ENCODE measurements at regions not wholly inside any gene's neighbourhood (a gene's known extent, or its start where the extent isn't known, plus 50 kb on each side); places are given as distances from the start of the nearest gene placed in this dataset.

DNA sequence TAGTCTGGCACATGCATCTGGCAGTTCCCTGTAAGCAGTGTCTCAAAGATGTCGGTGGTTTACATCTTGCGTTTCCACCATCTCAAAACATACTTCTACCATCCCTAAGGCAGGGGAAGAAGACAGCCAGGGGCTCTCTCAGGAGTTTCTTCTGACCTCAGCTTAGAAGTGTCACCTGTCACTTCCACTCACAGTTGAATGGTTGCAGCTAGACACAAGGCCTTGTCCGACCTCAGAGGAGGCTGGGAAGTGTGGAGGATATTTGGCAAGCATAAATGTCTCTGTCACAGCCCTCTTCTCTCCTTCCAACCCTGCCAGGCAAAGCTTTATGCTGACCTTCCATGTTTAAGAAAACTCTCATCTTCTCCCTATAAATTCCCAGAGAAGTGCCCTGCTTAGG, 193.3 kb downstream of the HERPUD2 start:
- no peak for DNase-seq (ENCODE audit: low read depth in 2 of 2)

DNA sequence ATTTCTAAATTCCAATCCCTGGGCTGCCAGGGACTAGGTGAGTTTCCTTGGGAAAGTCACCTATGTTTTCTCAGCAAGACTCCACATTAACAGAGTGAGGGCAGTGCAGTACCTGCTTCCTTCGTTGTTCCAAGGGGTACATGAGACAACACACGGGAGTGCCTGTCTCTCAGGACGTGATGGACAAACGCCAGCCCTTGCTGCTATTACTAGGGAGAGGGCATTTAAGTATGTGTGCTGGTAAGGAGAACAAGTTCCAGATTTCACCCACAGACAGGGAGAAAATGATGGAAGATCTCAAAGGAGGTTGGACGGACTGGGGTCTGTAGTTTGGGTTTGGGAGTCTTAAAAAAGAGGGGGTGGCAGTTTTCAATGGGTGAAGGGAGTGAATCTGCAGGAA, 195.7 kb downstream of the HERPUD2 start:
- no peak for DNase-seq (ENCODE audit: low read depth in 2 of 2)

DNA sequence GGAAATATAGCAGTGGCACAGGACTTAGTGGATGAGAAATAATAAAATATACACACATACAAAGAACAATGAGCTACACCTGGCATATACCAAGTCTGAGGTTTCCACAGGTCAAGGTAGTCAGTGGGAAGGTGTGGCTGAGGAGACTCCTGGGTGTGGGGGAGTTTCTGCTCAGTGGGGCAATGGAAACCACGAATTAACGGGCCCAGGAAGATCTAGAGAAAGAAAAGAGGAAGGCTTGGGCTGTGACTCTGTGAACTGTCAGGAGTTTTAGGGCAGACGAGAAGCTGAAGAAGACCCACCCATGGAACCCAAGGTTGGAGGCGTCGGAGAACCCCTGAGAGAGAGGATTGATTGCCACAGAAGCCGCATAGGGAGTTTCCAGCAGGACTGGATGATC, 196.5 kb downstream of the HERPUD2 start:
- no peak for DNase-seq (ENCODE audit: low read depth in 2 of 2)

DNA sequence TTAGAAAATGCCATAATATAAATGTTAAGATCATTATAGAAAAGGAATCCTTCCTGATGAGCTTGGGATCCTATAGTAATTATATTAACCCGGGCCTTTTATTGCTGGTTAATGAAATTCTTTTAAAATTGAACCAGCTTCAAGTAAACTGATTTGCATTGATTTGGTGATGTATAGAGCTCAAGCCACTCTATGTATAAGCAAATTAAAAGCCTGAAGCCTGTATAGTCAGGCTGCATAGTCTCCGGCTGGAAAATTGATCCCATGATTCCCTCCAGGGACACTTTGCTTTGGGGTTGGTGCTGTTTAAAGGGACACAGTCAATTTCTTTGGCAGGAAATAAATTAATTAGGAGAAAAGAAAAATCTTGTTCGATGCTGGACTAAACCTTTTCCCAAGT, 199.1 kb downstream of the HERPUD2 start:
- no peak for DNase-seq (ENCODE audit: low read depth in 2 of 2)

DNA sequence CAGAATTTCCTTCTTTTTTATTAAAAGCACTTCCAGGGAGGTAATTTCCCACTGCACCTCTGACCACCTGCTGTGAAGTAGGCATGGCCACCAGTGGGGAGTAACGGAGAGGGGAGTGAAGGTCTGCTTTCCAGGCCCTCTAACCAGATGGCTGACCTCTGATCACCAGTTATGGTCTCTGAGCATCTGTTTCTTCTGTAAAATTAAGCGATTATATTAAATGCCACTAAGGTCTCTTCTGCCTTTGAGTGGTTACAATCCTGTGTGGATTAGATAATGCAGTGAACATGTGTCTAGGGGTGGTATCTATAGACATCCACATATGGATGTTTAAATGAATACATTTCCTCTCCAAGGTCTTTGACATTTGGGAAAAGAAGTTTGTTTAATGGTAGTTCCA, 199.6 kb downstream of the HERPUD2 start:
- no peak for DNase-seq (ENCODE audit: low read depth in 2 of 2)

DNA sequence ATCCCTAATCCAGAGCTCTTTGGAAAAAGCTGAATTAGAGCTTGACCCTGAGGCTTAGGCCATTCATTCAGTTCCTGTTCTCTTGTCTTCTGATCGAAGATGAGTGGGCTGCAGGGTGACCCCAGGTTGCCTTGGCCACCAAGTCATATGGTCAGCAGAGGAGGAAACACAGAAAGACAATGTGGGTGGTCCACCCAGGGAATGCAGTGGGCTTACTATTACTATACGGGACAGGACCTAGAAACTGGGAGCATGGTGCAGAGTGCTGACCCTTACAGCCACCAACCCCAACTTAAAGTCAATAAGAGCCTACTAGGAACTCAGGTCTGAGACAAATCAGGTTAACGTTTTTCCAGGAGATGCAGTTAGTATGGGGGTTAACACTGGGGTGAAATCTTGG, 200.5 kb downstream of the HERPUD2 start:
- no peak for DNase-seq (ENCODE audit: low read depth in 2 of 2)

DNA sequence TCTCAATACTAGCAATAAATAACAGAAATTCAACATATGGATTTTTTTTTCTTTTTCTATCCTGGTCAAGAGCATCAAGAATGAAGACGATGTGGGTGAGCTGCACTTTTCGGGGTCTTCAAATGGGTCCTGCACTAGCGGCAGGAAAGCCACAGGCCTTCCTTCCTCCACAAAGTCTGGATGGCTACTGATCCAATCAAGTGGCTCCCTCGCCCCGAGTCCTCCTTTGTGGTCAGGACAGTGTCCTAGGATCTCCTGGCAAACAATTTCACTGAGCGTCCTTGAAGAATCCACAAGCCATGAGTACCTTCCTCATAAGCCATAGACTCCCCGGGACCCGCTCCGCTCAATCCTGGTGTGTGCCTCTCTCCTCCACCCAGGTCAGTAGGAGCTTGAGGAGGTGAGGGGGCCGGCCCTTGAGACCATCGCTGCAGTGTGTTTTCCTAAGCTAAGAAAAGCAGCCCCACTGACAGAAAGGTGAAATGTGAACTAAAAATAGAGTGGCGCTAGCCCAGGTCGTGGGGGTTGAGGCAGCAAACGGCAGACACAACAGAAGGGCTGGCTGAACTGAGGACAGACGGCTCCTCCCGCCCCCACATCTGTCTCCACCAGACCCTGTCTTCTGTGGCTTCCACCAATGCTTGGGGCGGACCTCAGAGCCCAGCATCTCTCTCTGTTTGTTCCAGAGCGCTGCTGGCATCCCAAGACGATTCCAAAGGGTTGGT, 202.3 kb downstream of the HERPUD2 start:
- no peak for DNase-seq (ENCODE audit: low read depth in 2 of 2)

DNA sequence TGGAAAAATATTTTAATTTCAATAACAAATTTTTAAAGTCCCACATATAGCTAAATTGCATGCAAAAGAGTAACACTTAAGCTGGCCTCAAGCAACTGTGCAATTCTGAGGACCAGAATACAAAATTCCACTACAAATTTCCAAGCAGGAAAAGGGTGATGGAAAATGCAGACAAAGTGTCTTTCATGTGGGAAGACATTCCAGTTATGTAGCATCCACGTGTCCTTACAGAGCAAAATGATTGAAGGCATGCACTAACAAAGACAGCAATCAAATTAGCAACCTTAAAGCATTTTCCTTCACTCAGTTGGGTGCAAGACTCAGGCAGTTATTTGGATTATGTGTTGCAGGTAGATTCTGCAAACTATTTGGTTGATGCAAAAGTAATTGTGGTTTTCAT, 203.7 kb downstream of the HERPUD2 start:
- no peak for DNase-seq (ENCODE audit: low read depth in 2 of 2)

DNA sequence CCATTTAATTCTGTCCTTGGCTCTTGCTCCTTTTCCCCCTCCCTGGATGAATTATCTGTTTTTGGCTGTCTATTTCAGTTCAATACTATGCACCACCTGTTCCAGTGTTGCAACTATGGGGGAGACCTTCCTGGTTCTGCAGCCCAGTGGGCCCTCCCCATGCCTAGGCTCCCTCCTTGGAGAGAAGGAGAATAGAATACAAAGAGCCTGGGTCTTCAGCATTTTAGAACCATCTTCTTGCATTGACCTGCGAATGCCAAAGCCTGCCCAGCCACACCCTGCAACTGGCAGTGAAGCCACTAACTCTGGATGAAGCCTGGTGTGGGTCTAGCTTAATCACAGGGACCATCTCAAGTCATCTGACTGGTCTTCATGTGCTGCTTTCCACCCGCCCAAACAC, 207.1 kb downstream of the HERPUD2 start:
- no peak for DNase-seq (ENCODE audit: low read depth in 2 of 2)

DNA sequence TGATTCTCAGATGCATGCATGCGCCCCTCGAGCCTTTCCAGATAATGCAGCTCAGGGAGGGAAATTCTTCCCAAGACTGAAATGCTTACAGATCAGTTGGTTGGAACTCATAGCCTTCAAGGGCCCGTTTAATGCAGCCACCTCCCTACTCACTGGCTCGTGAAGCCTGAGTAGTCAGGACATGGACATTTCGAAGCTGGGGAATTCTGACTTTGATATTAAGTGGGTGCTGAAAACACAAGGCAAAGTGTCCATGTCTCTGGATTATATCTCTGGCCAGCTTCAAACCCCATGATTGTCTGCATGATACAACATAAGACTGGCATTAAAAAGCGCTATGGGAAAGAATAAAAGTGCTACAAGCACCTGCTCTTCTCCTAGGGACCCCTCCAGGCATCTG, 207.5 kb downstream of the HERPUD2 start:
- no peak for DNase-seq (ENCODE audit: low read depth in 2 of 2)

DNA sequence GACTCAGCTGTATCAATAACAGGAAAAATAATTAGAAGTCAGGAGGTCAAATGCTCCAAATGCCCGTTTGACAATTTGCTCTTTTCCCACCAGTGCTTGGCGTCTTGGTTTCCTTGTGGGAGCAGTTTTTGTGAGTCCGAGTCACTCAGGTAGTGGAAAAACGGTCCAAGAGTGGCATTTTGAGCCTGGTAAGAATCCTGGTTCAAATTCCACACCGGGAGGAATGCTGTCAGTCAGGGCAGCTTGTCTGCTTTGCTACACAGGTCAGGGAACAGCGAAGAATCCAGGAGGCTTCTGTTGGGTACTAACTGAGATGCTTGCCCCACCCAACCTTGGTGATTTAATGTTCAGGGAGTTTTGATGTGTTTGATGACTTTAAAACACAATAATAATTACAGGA, 209.5 kb downstream of the HERPUD2 start:
- no peak for DNase-seq (ENCODE audit: low read depth in 2 of 2)

DNA sequence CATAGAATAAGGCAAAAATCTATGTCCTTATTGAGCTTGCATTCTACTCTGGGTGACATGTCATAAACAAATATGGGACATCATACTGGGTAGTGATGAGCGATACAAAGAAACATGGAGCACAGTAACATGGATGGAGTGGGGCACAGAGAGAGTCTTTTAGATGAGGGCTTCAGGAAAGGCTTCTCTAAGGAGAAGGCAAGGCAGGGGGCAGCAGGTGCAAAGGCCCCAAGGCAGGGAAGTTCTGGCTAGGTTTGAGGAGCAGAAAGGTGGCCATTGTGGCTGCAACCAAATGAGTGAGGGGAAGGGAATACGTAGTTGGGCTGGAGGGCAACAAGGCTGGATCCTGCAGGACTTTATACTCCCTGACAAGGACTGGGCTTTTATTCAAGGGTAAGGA, 211.4 kb downstream of the HERPUD2 start:
- no peak for DNase-seq (ENCODE audit: low read depth in 2 of 2)

DNA sequence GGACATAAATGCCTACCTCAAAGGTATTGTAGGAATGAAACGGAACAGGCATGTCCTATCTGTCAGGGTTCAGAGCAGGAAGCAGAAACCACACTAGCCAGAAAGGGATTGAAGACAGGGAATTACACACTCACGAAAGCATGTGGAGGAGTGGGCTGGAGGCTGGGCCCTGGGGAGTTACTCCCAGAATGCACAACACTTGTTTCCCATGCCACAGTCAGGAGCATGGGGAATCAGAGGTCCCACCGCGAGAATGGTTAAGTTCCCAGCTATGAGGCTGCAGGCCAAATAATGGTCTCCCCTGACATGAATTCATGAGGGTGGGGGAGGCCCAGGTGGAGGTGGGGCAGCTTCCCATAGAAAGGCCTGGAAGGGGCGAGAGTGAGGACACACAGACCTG, 212.7 kb downstream of the HERPUD2 start:
- DNase-seq (ENCODE audit: low read depth in 2 of 2), result no peak

DNA sequence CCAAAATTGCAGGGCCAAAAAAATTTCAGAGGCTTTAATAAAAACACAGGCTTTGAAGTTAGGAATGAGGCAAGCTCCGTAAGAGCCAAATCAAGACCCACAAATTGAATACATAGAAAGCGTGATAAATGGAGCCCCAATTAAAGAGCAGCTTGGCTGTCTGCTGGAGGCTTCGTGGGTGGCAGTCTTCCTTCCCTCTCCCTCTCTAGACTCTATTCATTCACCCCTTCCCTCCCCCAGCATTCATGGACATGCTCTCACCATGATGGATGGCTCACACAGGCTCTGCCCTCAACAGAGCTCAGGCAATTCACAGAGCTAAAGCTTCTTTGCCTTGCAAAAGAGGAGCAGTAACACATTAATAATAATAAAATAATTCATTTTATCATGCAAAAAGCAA, 214.1 kb downstream of the HERPUD2 start:
- DNase-seq (ENCODE audit: low read depth in 2 of 2), result no peak

DNA sequence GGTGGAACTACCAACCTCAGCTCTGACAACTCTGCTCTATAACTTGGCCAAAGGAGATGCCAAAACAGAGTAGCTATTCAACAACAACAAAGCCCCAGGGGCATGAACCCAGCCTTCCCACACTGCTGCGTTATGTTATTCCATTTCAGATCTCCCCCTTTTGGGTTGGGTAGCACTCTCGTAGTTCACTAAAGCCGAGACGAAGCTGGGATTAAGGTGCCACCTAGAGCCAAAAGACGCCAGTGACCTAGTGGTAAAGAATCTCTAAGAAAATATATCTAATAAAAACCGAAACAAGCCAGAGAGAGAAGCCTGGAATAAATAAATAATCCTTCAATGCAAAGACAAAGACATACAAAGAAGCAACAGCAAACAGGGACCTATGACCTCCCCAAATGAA, 217.3 kb downstream of the HERPUD2 start:
- no peak for DNase-seq (ENCODE audit: low read depth in 2 of 2)

DNA sequence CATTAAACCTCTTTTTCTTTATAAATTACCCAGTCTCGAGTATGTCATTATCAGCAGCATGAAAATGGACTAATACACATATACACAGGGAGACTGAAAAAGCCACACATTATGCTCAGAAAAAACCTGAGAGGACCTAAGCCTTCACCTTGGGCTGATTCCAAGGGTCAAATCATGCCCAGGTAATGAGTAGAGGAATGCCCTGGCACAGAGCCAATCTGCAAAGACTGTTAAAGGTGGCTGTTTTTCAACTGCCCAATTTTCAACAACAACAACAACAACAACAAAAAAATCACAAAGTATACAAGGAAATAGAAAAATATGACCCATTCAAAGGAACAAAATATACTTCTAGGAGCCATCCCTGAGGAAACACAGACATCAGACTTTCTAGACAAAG, 220.2 kb upstream of the TBX20 start:
- no peak for DNase-seq (ENCODE audit: low read depth in 2 of 2)

DNA sequence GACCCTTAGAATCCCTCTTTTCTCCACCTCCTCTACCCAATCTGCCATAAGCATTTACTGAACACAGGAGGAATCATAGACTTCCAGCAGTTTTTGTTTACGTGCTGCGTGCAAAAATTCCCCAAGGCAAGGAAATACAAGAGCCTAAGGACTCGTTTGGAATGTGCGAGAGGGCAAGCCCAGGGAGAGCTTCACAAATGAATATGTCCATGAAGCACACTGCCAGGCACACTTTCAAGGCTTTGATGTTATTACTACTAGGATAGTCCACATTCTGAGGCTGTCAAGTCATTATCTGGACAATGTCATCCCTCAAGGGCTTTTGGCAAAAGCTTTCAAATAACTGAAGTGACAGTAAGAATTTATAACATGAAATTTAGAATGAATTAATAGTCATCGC, 214.7 kb upstream of the TBX20 start:
- DNase-seq (ENCODE audit: low read depth in 2 of 2), result no peak

DNA sequence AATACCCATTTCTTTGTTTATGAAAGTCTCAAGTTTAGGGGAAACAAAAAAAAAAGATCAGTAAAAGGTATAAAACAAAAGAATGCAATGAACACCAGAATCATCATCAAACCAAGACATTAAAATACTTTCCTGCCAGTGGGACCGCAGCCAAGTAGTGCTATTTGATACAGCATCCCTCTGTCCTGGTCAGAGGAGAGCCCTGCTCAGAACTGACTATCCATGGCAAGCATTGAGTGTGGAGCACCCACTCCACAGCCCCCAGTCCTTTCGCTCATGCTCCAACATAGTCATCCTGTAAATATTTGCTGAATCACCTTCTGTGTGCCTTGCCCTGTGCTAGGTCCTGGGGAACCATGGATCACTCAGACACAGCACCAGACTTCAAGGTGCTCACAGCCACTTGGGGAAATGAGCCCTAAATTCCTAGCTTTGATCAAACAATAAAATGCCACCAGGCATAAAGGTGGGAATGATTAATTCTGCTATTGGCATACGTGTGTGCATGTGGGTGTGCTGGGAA, 213.6 kb upstream of the TBX20 start:
- no peak for DNase-seq (ENCODE audit: low read depth in 2 of 2)

DNA sequence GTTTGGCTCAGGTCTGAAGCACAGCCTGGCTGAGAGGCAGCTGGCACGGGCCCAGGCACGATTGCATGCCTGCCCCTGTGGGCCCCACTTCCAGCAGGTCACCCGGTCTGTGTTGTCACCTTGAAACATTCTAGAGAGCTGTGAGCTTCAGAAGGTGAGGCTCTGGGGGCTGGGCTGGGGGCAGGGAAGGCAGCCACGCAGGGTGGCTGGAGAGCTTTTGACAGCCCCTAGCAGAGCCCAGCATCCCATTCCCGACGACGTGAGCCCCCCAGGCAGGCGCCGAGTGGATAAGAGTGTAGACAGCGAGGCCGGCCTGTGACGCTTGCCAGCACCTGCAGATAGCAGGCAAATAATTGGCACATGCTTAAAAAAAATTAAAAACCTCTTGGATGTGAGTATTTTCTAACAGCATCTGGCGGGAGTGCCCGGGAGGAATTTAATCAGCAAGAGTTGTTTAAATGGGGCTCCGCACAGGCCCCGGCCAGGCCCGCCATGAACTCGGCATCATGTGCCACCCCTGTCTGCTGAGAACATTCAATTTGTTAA, 212.0 kb upstream of the TBX20 start:
- no peak for DNase-seq (ENCODE audit: low read depth in 2 of 2)

DNA sequence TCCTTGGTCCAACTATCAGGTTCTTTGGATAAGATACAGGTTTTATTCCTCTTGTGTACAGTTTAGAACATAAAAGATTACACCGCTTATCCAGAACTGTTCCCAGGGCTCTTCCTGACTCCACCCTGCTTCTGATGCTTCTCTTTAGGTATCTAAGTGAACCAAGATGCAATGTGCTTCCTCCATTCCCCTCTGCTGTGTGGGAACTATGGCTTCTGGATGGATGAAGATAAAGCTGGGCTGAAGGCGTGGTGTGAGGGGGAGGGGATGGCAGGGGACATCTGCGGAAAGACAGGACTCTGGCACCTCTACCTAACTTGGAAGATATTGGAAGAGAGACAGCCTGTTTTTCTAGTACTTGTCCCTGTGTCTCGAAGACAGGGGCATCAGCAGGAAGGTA, 209.9 kb upstream of the TBX20 start:
- DNase-seq (ENCODE audit: low read depth in 2 of 2), result no peak

DNA sequence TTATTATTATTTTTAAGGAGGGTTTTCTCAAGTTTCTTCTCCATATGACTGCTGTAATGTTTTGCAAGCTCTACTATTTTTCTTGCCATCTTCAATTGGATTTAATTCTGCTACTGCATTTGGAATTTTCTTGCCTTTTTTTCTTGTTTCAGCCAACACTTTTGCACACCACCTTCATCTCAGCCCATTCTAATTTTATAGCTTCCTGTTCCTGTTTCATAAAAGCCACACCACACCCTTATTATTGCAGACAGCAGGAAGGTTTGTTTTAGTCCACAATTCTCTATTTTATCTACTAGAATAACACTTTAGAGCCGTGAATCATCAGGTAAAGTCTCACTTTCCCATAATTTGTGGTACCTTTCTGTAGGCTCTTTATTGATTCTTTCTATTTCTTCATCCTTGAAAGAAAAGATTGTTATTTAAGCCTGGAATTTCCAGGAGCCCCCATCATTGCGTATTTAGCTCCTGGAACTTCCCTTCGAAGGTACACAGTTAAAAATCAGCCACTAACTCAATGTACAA, 209.3 kb upstream of the TBX20 start:
- no peak for DNase-seq (ENCODE audit: low read depth in 2 of 2)

DNA sequence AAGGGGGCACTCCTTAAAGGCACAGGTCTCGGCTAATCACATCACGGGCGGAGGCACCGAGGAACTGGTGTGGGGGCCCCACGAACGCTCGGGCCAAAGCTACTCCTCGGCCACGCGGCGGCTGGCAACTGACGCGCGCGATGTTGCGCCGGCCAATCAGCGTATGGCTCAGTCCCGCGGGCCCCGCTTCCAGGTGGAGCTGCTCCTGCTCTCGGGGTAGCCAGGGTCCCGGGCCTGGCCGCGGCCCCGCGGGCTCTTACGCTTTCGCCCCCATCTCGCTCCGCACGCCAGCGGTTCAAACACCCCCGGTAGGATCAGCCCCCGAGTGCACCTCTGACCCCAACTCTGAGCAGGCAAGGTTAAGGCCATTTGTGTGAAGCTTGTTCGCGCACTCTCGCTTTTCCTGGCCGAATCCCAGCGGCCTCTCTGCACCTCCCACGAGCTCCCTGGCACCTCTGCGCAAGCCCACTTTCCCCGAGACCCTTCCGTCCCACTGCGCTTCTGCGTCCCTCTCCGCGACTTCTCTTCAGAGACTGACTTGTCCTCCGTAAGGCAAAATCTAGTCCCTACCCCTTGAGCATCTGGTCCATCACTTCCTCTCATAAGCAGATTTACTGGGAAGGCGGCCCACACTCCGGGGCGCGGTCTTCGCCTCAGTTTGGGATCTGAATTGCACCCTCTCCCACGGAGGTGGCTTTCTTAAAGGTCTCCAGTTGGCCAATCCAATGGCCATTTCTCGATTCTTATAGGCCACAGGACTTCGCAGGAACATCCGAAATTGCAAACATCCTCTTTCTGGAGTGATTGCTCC, 200.9 kb upstream of the TBX20 start:
- no peak for DNase-seq (ENCODE audit: low read depth in 2 of 2)
